CD4-positive, alpha-beta T cell treated with Interleukin-1 beta for 1 hour (primary cell): ENCODE measurements at regions not wholly inside any gene's neighbourhood (a gene's known extent, or its start where the extent isn't known, plus 50 kb on each side); places are given as distances from the start of the nearest gene placed in this dataset.
"Not testable (repeated sequence)": the region's sequence is repeated elsewhere in the genome, so short reads cannot be mapped to it uniquely, and the experiment has no call there.

Source experiments
- DNase-seq, 2 donors: peaks; one replicate each; pipeline ENCODE4 v3.0.0-alpha.2; 2020 to 2022

- DNase-seq, result no peak
Observed at GRCh38 chr2:2614452-2614851, 283.4 kb upstream of the MYT1L start.

GRCh38 chr2:2613279-2614199 is 282.5 kb upstream of the MYT1L start:
- DNase-seq, result peak; percentile 87 to 90

GRCh38 chr2:2610751-2611150 is 279.7 kb upstream of the MYT1L start:
- DNase-seq, result no peak

- DNase-seq, result no peak
Observed at GRCh38 chr2:2600366-2600765, 269.3 kb upstream of the MYT1L start.

GRCh38 chr2:2599441-2599840 is 268.4 kb upstream of the MYT1L start:
- DNase-seq, result no peak

- no peak for DNase-seq
Observed at GRCh38 chr2:2597712-2598111, 266.6 kb upstream of the MYT1L start.

- DNase-seq, result no peak
Observed at GRCh38 chr2:2591542-2591940, 260.5 kb upstream of the MYT1L start.

- no peak for DNase-seq
Observed at GRCh38 chr2:2590841-2591541, 259.9 kb upstream of the MYT1L start.

- DNase-seq, result no peak
Observed at GRCh38 chr2:2590141-2590540, 259.1 kb upstream of the MYT1L start.

GRCh38 chr2:2588777-2589176 is 257.7 kb upstream of the MYT1L start:
- DNase-seq, result no peak

- DNase-seq, result no peak
Observed at GRCh38 chr2:2587354-2587753, 256.3 kb upstream of the MYT1L start.

- no peak for DNase-seq
Observed at GRCh38 chr2:2586931-2587330, 255.9 kb upstream of the MYT1L start.

- no peak for DNase-seq
Observed at GRCh38 chr2:2586068-2586776, 255.1 kb upstream of the MYT1L start.

- no peak for DNase-seq
Observed at GRCh38 chr2:2582998-2583545, 252.0 kb upstream of the MYT1L start.

GRCh38 chr2:2581331-2582159 is 250.5 kb upstream of the MYT1L start:
- DNase-seq, result no peak

- not testable (repeated sequence) for DNase-seq
Observed at GRCh38 chr2:2580841-2581240, 249.8 kb upstream of the MYT1L start.

GRCh38 chr2:2580341-2580740 is 249.3 kb upstream of the MYT1L start:
- no peak for DNase-seq

GRCh38 chr2:2579814-2580213 is 248.7 kb upstream of the MYT1L start:
- no peak for DNase-seq

GRCh38 chr2:2577407-2577831 is 246.3 kb upstream of the MYT1L start:
- no peak for DNase-seq

- DNase-seq, result no peak
Observed at GRCh38 chr2:2575870-2576386, 244.9 kb upstream of the MYT1L start.

GRCh38 chr2:2575181-2575577 is 244.1 kb upstream of the MYT1L start:
- DNase-seq, result no peak
